NB4 (cell line): ENCODE measurements at regions not wholly inside any gene's neighbourhood (a gene's known extent, or its start where the extent isn't known, plus 50 kb on each side); places are given as distances from the start of the nearest gene placed in this dataset.

Experiments
- CTCF ChIP-seq: IDR thresholded peaks from one replicate; pipeline ENCODE4 v1.5.1; 2012; ENCODE audit warnings: low read depth, low read length
- MAX ChIP-seq: IDR thresholded peaks from 2 replicates; pipeline ENCODE4 v1.6.1; 2011; ENCODE audit warnings: low read depth, low read length
- MYC ChIP-seq: IDR thresholded peaks from 2 replicates; pipeline ENCODE4 v1.6.1; 2011; ENCODE audit warnings: low read depth, low read length

- TF ChIP-seq CTCF (no peak), MYC (no peak), MAX (no peak)
Observed at GRCh38 chr21:16005996-16006395, 276.2 kb downstream of the USP25 start.
